ENCODE measurements at regions not wholly inside any gene's neighbourhood (a gene's known extent, or its start where the extent isn't known, plus 50 kb on each side); places are given as distances from the start of the nearest gene placed in this dataset.
"Not testable (repeated sequence)": the region's sequence is repeated elsewhere in the genome, so short reads cannot be mapped to it uniquely, and the experiment has no call there.

DNA sequence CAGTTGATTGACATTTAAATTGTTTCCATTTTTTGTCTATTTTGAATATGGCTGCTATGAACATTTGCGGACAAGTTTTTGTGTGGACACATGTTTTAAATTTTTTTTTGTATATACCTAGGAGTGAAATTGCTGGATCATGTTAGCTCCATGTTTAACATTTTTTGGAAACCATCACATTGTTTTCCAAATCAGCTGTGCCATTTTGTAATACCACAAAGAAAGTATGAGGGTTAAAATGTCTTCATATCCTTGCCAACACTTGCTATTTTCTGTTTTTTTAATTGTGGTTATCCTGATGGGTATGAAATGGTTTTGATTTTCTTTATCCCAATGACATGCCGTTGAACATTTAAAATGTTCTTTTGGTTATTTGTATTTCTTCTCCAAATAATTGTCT is 52.1 kb downstream of the CARTPT start:
- DNase-seq = no peak

DNA sequence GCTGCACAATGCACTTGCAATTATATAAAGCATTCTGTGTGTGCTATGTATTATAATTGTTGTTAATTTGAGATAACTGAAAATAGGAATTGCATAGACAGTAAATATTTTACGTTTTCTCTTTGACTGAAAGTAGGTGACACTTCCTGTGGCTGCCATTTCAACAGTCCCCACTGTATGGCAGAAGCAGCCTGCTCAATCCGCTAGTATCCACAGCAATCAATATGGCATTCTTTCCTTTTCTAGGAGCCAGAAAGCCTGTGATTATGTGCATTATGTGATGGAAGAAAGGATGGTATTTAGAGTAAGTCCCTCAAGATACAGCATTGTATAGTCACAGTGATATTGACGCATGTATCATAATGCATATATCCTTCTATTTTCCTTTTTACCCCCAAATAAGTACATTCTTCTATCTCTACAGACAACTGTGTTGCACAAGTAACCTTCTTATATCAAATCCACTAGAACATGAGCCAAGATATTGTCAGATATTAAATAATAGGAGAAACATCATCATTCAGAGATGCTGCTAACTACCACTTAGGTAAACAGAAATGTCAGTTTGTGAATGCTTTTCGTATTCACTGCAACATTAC is 59.7 kb downstream of the CARTPT start:
- DNase-seq = no peak

DNA sequence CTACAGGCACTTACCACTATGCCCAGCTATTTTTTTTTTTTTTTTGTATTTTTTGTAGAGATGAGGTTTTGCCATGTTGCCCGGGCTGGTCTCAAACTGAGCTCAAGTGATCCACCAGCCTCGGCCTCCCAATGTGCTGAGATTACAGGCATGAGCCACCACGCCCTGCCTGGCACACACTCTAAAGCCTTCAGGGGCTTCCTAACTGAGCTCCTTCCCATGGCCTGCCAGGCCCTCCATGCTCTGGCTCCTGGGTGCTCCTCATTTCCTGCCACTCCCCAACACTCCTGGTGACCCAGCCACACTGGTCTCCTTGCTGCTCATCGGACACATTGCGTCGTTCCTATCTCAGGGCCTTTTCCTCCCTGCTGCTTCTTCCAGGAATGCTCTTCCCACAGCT is 61.5 kb downstream of the CARTPT start:
- DNase-seq = no peak

DNA sequence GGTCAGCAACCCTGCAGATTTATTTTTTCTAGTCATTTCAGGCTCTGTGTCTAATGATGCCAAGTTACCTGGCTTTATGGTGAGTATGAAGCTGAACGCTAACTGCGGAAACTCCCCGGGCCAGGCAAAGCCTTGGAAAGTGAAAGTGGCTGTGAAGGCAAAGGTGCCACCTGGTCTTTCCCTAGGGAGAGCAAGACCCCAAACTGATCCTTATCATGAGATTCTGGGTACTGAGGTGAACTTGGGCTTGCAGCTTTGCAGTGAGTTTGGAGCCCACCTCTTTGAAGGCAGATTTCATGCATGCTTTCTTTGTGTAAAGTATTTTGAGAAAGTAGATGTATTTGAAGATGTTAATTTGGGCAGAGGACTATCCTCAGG is 63.3 kb downstream of the CARTPT start:
- no peak for DNase-seq

DNA sequence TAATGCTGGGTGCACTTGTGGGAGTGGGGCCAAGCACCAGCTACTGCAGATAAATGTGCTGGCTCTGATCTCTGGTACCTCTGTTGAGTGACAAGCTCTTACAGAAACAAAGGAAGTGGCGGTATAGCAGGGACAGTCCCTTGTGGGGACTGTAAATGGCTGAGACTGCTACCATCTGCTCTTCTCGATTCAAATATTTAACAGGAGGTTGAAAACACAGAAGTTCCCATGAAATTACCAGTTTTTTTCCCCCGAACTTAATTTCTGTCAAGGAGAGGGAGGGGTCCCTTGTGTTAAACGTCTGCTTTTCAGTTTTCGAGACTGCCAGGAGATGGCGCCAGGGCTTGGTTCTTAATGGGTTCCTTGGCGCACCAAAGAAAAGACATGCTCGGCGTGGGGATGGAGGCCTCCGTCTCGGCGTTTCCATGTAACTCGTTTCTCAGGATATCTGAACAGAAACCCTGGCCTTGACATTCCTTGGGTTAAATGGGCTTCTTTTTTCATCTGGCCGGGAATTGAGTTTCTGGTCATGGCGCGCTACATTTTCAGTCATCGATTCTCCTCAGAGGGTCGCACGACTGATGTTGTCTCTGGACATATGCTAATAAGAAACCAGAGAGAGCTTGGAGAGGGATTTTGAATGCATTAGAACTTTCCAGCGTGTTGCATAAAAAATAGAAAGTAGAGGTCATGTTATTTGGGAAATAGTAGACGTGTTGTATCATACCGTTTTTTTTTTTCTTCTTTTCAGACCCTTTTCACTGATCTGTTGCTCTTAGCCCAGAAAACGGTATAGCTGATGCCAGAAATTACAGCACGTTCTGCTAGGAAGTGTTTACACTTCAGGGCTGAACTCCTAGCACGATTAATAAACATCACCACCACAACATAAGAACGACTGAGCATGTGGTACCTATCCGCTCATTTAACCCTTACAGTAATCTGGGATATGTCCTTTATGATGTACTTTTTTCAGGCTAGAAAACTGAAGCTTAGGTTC is 64.0 kb downstream of the CARTPT start:
- DNase-seq = peak; percentile 7

DNA sequence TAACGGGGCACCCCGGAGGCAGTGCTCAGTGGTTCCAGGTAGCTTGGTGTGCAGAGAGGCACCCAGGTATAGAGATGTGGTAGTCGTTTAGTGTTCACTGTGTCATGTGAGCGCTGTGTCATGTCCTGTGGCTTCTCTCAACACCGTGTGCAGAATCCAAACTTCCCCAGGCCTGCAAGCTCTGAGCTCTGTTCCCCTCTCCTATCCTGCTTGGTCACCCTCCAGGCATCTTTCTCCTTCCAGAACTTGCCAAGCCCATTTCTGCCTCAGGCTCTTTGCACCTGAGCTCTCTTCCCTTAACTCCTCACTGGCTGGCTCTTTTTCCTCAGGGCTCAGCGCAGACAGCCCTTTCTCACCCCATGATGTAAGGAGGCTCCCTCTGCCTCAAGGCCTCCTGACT is 64.8 kb downstream of the CARTPT start:
- DNase-seq = no peak

DNA sequence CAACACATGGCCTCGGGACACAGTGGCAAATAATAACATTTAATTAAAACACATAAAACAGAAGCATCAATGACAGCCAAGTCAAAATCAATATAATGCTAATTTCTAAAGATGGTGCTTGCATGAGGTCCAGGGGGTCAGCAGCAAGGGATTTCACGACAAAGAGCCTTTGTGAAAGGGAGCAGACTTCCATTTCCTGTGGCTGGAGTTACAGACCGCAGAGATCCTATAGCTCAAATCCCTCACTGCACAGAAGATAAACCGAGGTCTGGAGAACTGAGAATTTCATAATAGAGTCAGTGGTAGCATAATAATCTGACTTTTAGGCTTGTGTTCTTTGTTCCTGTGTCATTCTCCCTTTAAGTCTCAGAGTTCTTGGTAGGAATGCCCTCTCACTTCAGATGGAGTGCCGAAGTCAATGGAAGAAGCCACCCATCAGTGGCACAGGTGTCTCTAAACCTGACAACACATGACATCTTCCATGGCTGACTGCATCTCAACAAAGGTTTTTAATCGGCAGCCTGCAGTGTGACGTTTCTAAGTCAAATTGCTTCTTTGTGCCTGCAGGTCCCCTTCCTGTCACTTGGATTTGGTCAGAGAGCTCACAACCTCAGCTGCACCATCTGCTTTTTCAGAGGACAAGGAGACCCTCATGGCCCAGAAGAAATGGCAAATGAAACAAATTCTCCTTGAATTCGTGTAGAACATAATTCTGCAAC is 67.4 kb downstream of the CARTPT start:
- no peak for DNase-seq

DNA sequence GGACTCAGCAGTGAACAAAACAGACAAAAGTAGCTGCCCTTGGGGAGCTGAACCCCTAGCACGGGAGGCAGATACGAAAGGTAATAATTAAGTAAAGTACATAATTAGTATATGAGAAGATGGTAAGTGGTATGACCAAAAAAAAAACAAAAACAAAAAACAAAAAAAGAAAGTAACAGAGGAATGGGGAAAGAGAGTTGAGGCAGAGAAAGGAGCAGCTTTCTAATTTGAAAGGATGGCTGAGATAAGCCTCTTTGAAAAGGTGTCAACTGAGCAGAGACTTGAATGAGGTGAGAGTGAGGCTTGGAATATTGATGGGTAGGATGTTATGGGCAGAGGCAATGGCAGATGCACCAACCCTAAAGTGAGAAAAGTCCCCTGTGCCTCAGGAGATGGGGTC is 69.7 kb downstream of the CARTPT start:
- no peak for DNase-seq

DNA sequence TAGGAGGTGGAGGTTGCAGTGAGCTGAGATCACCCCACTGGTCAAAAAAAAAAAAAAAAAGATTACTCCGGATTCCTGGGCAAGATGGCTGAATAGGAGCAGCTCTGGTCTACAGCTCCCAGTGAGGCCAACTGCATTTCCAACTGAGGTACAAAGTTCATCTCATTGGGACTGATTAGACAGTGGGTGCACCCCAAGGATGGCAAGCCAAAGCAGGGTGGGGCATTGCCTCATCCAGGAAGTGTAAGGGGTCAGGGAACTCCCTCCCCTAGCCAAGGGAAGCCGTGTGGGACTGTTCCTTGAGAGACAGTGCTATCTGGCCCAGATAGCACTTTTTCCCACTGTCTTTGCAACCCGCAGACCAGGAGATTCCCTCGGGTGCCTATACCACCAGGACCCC is 70.7 kb downstream of the CARTPT start:
- no peak for DNase-seq

DNA sequence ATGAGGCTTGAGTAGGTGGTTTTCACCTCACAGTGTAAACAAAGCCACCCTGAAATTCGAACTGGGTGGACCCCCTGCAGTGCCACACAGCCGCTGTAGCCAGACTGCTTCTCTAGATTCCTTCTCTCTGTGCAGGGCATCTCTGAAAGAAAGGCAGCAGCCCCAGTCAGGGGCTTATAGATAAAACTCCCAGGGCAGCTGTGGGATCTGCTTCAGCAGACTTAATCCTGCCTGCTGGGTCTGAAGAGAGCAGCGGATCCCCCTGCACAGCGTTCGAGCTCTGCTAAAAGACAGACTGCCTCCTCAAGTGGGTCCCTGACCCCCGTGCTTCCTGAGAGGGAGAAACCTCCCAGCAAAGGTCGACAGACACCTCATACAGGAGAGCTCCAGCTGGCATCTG is 71.4 kb downstream of the CARTPT start:
- no peak for DNase-seq

DNA sequence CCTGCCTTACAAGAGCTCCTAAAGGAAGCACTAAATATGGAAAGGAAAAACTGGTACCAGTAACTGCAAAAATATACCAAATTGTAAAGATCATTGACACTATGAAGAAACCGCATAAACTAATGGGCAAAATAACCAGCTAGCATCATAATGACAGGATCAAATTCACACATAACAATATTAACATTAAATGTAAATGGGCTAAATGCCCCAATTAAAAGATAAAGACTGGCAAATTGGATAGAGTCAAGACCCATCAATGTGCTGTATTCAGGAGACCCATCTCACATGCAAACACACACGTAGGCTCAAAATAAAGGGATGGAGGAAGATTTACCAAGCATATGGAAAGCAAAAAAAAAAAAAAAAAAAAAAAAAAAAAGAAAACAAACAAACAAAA is 73.0 kb downstream of the CARTPT start:
- DNase-seq = not testable (repeated sequence)

DNA sequence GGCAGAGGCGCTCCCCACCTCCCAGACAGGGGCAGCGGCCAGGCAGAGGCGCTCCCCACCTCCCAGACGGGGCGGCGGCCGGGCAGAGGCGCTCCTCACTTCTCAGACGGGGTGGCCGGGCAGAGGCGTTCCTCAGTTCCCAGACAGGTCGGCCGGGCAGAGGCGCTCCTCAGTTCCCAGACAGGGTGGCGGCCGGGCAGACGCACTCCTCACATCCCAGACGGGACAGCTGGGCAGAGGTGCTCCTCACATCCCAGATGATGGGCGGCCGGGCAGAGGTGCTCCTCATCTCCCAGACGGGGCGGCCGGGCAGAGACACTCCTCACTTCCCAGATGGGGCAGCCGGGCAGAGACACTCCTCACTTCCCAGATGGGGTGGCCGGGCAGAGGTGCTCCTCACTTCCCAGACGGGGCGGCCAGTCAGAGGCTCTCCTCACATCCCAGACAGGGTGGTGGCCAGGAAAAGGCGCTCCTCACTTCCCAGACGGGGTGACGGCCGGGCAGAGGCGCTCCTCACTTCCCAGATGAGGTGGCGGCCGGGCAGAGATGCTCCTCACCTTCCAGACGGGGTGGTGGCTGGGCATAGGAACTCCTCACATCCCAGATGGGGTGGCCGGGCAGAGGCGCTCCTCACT is 75.1 kb downstream of the CARTPT start:
- DNase-seq = no peak

DNA sequence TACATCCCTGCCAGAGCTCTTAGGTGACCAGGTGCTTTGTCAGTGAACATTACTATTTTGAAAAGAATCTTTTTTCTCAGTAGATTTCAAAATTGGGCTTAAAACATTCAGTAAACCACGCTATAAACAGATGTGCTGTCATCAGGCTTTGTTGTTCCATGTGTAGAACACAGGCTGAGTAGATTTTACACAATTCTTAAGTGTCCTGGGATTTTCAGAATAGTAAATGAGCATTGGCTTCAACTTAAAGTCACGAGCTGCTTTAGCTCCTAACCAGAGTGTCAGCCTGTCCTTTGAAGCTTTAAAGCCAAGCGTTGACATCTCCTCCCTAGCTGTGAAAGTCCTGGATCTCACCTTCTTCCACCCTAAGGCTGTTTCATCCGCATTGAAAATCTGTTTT is 83.6 kb downstream of the CARTPT start:
- no peak for DNase-seq

DNA sequence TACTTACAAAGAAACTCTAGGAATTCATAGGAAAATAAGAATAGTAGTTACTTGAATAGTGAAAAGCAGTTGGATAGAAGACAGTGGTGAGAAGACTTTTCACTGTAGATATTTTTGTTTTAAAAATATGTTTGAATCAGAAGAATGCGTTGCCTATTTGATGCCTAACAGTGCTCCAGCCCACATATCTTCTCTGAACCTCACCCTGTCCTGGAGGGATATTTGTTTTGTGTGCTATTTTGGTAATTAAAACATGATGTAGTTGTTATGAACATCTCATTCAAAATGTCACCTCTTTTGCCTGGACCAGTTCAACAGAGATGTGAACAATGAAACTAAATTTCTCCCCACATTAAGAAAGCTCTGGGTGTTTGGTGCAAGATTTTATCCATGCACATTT is 87.6 kb downstream of the CARTPT start:
- DNase-seq = no peak

DNA sequence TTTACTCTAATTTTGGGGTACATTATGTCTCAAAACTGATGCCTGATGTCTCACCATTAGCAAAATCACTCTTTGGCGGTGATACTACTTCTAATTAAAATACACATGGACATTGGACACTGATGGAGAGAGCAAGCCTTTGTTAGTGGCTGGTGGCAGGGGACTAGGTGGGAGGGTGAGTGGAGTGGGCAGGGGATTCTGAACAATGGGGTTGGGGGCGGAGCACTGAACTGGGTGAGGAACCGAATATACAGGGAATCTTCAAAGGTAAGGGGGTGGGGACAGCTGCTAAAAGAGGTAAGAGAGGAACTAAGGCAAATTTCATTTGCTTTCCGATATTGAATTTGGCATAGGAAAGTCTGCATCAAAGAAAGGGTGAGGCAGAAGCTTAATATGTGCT is 88.8 kb downstream of the CARTPT start:
- DNase-seq = no peak

DNA sequence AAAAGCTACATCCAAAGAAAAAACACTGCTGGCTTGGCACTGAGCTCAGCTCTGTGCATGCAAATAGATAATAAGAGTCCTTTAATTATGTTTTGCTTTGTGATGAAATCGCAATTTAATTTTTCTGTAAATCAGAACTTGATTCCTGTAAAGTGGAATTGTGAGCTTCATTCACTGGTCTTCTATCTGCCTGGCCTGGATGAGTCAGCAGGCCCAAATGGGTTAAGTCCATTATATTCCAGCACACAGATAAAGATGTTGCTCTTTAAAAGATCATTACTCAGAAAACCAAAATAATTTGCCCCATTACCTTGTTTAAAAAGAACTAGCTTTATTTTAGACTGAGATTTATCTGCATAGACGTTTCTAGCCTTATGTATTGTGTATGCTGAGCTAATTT is 90.4 kb downstream of the CARTPT start:
- no peak for DNase-seq

DNA sequence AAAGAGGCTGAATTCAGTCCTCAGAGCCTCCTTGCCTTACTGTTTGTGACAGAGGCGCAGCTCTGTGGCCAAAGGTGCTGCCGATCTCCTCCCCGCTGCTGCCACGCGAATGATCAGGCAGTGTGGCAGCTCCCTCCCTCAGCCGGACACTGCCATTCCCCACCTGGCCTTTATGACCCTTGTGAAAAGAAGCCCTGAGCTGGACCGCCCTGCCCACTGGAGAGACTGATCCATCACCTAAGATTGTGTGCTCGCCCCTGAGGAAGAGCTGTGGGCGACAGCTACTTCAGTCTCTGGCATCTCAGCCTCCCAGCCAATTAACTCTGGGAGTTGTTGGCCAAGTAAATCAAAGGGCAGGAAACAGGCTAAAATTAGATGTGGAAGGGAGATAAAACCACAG is 90.9 kb downstream of the CARTPT start:
- no peak for DNase-seq

DNA sequence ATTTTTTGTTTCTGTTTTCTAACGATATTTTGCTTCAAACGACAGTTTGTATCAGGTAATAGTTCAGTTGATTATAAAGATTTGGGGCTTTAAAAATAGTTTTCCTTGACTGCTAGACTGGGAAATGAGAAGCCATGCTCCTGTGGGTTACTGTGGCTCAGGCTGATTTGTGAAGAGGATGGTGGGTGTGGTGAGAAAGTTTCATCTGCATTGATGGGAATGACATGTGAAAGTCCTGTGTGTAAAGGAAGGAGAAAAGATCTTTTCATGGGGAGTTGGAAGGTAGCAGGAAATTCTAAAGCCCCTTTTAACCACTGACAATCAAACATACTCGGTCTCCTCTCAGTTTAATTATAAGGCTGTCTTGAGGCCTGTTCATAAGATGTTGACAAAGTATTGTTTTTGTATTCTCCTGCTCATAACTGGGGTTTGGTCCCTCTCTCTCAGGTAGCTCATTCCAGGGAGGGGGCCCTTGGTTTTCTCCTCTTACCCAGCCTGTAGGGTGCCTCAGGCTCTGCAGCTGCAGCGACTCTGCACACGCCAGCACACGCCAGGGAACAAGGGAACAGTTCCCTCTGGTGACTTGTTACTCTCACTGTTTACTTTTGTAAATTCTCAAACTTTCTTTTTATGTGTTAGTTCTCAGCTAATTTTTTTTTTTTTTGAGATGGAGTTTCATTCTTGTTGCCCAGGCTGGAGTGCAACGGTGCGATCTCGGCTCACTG is 91.6 kb downstream of the CARTPT start:
- DNase-seq = no peak

DNA sequence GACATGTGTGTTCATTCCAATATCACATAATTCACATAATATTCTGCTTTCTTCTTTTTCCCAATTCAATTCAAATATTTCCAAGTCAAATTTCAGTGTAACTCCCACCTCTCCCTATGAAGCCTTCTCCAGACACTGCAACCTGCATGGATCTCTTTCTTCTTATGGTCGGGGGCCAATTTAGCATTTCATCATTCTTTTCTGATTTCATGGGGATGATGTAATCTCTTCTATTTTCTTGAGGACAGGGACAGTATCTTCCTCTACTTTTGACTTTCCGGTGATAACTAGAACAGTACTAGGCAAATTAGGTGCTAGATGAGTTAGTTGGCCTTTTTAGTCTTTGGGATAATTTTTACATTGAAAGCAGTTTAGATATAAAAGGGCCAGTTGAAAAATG is 92.7 kb downstream of the CARTPT start:
- no peak for DNase-seq

DNA sequence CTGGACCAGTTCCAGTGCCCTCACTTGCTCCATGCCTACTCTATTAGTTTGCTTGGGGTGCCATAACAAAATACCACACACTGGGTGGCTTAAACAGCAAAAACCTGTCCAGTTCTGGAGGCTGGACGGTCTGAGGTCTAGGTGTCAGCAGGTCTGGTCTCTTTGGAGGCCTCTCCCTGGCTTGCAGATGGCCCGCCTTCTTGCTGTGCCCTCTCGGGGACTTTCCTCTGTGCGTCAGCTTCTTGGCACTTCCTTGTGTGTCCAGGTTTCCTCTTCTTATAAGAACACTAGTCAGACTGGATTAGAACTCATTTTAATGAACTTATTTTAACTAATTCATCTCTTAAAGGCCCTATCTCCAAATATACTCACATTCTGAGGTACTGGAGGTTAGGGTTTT is 97.2 kb downstream of the CARTPT start:
- DNase-seq = no peak

DNA sequence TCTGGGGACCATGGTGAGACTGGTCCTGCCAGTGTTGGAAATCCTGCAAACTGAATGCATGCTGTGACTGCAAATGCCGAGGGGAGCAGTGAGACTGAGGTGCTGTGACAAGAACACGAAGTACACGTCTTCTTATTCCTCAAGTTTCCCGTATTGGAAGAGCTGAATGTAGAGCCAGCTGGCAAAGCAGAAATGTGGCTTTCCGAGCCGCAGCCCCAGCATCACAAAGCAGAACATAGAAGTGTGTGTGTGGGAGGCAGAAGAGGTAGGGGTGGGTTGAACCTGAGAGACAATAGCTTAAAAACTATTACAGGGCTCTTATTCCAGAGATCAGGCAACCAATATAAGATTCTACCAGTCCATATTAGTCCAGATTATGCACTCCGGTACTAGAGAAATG is 98.8 kb downstream of the CARTPT start:
- DNase-seq = no peak

DNA sequence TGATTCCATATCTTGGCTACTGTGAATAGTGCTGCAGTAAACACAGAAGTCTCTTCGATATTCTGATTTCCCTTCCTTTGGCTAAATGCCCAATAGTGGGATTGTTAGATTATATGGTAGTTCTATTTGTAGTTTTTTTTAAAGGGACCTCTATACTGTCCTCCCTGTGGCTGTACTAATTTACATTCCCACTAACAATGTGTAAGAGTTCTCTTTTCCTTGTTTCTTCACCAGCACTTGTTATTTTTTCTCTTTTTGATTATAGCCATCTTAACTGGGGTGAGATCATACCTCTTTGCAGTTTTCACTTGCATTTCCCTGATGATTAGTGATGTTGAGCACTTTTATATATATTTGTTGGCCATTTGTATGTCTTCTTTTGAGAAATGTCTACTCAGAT is 102.0 kb downstream of the CARTPT start:
- no peak for DNase-seq

DNA sequence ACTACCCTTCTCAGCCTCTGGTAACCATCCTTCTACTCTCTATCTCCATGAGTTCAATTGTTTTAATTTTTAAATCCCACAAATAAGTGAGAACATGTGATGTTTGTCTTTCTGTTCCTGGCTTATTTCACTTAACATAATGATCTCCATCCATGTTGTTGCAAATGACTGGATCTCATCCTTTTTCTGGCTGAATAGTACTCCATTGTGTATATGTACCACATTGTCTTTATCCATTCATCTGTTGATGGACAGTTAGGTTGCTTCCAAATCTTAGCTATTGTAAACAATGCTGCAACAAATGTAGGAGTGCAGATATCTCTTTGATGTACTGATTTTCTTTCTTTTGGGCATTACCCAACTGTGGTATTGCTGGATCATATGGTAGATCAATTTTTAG is 103.0 kb downstream of the CARTPT start:
- DNase-seq = not testable (repeated sequence)

Measured in effector CD4-positive, alpha-beta T cell (primary cell).